Glomerular visceral epithelial cell (primary cell): ENCODE measurements at regions not wholly inside any gene's neighbourhood (a gene's known extent, or its start where the extent isn't known, plus 50 kb on each side); places are given as distances from the start of the nearest gene placed in this dataset.

Source experiments
- DNase-seq: peaks from one replicate; pipeline ENCODE4 v3.0.0-alpha.2; 2016; ENCODE audit errors: extremely low spot score

GRCh38 chr4:110675426-110675825 lies 52.5 kb upstream of the PITX2 start:
- DNase-seq: no peak

GRCh38 chr4:110676241-110676640 lies 53.4 kb upstream of the PITX2 start:
- DNase-seq: no peak

- no peak for DNase-seq
Observed at GRCh38 chr4:110678517-110679227, 55.8 kb upstream of the PITX2 start.

GRCh38 chr4:110680265-110680664 lies 57.4 kb upstream of the PITX2 start:
- no peak for DNase-seq

GRCh38 chr4:110681381-110681780 lies 58.5 kb upstream of the PITX2 start:
- DNase-seq: peak; percentile 16

- DNase-seq: no peak
Observed at GRCh38 chr4:110682311-110682710, 59.4 kb upstream of the PITX2 start.

- no peak for DNase-seq
Observed at GRCh38 chr4:110683601-110684000, 60.7 kb upstream of the PITX2 start.

- no peak for DNase-seq
Observed at GRCh38 chr4:110702326-110702725, 79.4 kb upstream of the PITX2 start.

GRCh38 chr4:110704748-110705439 lies 82.0 kb upstream of the PITX2 start:
- no peak for DNase-seq

GRCh38 chr4:110705440-110705782 lies 82.5 kb upstream of the PITX2 start:
- no peak for DNase-seq

GRCh38 chr4:110710070-110710469 lies 87.2 kb upstream of the PITX2 start:
- no peak for DNase-seq

- DNase-seq: no peak
Observed at GRCh38 chr4:110712486-110712885, 89.6 kb upstream of the PITX2 start.

GRCh38 chr4:110730318-110730717 lies 107.4 kb upstream of the PITX2 start:
- DNase-seq: no peak

- no peak for DNase-seq
Observed at GRCh38 chr4:110733901-110734300, 111.0 kb upstream of the PITX2 start.

GRCh38 chr4:110735686-110736085 lies 112.8 kb upstream of the PITX2 start:
- peak; percentile 28 for DNase-seq

GRCh38 chr4:110737931-110738330 lies 115.1 kb upstream of the PITX2 start:
- DNase-seq: no peak

- no peak for DNase-seq
Observed at GRCh38 chr4:110742143-110742542, 119.3 kb upstream of the PITX2 start.

- no peak for DNase-seq
Observed at GRCh38 chr4:110748071-110748470, 125.2 kb upstream of the PITX2 start.

GRCh38 chr4:110751183-110751582 lies 128.3 kb upstream of the PITX2 start:
- DNase-seq: no peak

GRCh38 chr4:110751986-110752385 lies 129.1 kb upstream of the PITX2 start:
- no peak for DNase-seq

- no peak for DNase-seq
Observed at GRCh38 chr4:110753466-110753865, 130.6 kb upstream of the PITX2 start.

- DNase-seq: peak; percentile 60
Observed at GRCh38 chr4:110754716-110755115, 131.8 kb upstream of the PITX2 start.

GRCh38 chr4:110769578-110769977 lies 146.7 kb upstream of the PITX2 start:
- no peak for DNase-seq

- DNase-seq: no peak
Observed at GRCh38 chr4:110770353-110770752, 147.5 kb upstream of the PITX2 start.
